Suprapubic skin (tissue), 4 donors: ENCODE measurements at regions not wholly inside any gene's neighbourhood (a gene's known extent, or its start where the extent isn't known, plus 50 kb on each side); places are given as distances from the start of the nearest gene placed in this dataset.

Experiments
- DNase-seq, 2 donors: peaks; one replicate each; pipeline ENCODE4 v3.0.0-alpha.2; 2019; ENCODE audit warnings: low spot score in 2 of 2
- H3K27ac ChIP-seq: fragments of 200-600 bp; sonication (generic); one replicate; pipeline ENCODE4 v1.5.1; 2019
- H3K27me3 ChIP-seq: fragments of 200-600 bp; sonication (generic); one replicate; pipeline ENCODE4 v1.5.1; 2019
- H3K36me3 ChIP-seq: fragments of 200-600 bp; sonication (generic); one replicate; pipeline ENCODE4 v1.5.1; 2019
- H3K4me1 ChIP-seq: fragments of 200-600 bp; sonication (generic); one replicate; pipeline ENCODE4 v1.5.1; 2019
- H3K4me3 ChIP-seq: fragments of 200-600 bp; sonication (generic); one replicate; pipeline ENCODE4 v1.5.1; 2019; ENCODE audit warnings: mild to moderate bottlenecking
- H3K9me3 ChIP-seq: fragments of 200-600 bp; sonication (generic); one replicate; pipeline ENCODE4 v1.5.1; 2019
- CTCF ChIP-seq, 2 donors: fragments of 200-600 bp in 1 of 2; fragments of 450-650 bp in 1 of 2; sonication (generic) in 1 of 2; IDR thresholded peaks; one replicate each; pipeline ENCODE4 v1.5.1; 2016 to 2019; ENCODE audit warnings: antibody characterized with exemption in 2 of 2, mild to moderate bottlenecking in 1 of 2, moderate library complexity in 1 of 2
- EP300 ChIP-seq: sonication (generic); formaldehyde crosslinking; IDR thresholded peaks from one replicate; pipeline ENCODE4 v1.6.1; 2017; ENCODE audit warnings: antibody characterized with exemption
- POLR2A ChIP-seq, 2 donors: fragments of 450-650 bp; IDR thresholded peaks; one replicate each; pipeline ENCODE4 v1.6.1; 2017; ENCODE audit warnings: antibody characterized with exemption in 2 of 2, mild to moderate bottlenecking in 2 of 2, moderate library complexity in 2 of 2
- POLR2AphosphoS5 ChIP-seq, 3 donors: sonication (generic); formaldehyde crosslinking; IDR thresholded peaks; one replicate each; pipeline ENCODE4 v1.6.1; 2017; ENCODE audit warnings: antibody characterized with exemption in 3 of 3
- WGBS: methylation state at CpG from one replicate; pipeline ENCODE4 v1.1.5; 2018; 5-methylcytosine and 5-hydroxymethylcytosine counted together

- TF ChIP-seq POLR2A (IDR thresholded peaks at IDR 0.05) (no peak), EP300 (no peak), POLR2AphosphoS5 (IDR thresholded peaks at IDR 0.05) (no peak), CTCF (IDR thresholded peaks at IDR 0.05) (no peak)
- Histone ChIP-seq H3K4me3 (no peak overlapping the region), H3K36me3 (no peaks in the 10 kb centered on the region), H3K27ac (no peak overlapping the region), H3K9me3 (no peaks in the 10 kb centered on the region), H3K4me1 (no peaks in the 10 kb centered on the region), H3K27me3 (no peaks in the 10 kb centered on the region)
- DNase-seq: no peak
- 53% methylated on average over 1 of the region's 1 CpG for WGBS
Measured at GRCh38 chr7:136067277-136067676, 90.1 kb upstream of the MTPN start.

- Histone ChIP-seq H3K36me3 (no peaks in the 10 kb centered on the region), H3K4me1 (no peaks in the 10 kb centered on the region), H3K27ac (no peak overlapping the region), H3K9me3 (no peaks in the 10 kb centered on the region), H3K27me3 (no peaks in the 10 kb centered on the region), H3K4me3 (no peak overlapping the region)
- TF ChIP-seq CTCF (IDR thresholded peaks at IDR 0.05) (no peak), POLR2AphosphoS5 (IDR thresholded peaks at IDR 0.05) (no peak), POLR2A (IDR thresholded peaks at IDR 0.05) (no peak), EP300 (no peak)
- 95% methylated on average over 16 of the region's 16 CpGs for WGBS
- DNase-seq: no peak
Measured at GRCh38 chr7:136066304-136067143, 89.4 kb upstream of the MTPN start.

GRCh38 chr7:136064627-136065237 lies 87.6 kb upstream of the MTPN start:
- H3K9me3 ChIP-seq: no peaks in the 10 kb centered on the region
- TF ChIP-seq POLR2A (IDR thresholded peaks at IDR 0.05): no peak
- TF ChIP-seq EP300: no peak
- no peak for TF ChIP-seq CTCF (IDR thresholded peaks at IDR 0.05)
- no peak for TF ChIP-seq POLR2AphosphoS5 (IDR thresholded peaks at IDR 0.05)
- H3K4me1 ChIP-seq: no peaks in the 10 kb centered on the region
- H3K4me3 ChIP-seq: no peak overlapping the region
- no peaks in the 10 kb centered on the region for H3K27me3 ChIP-seq
- no peak overlapping the region for H3K27ac ChIP-seq
- H3K36me3 ChIP-seq: no peaks in the 10 kb centered on the region
- DNase-seq: no peak

- TF ChIP-seq CTCF (IDR thresholded peaks at IDR 0.05): no peak
- TF ChIP-seq EP300: no peak
- no peak for TF ChIP-seq POLR2A (IDR thresholded peaks at IDR 0.05)
- TF ChIP-seq POLR2AphosphoS5 (IDR thresholded peaks at IDR 0.05): no peak
- Histone ChIP-seq H3K4me1 (no peaks in the 10 kb centered on the region), H3K9me3 (no peaks in the 10 kb centered on the region), H3K36me3 (no peaks in the 10 kb centered on the region), H3K27ac (no peak overlapping the region), H3K27me3 (no peaks in the 10 kb centered on the region), H3K4me3 (no peak overlapping the region)
- 59% methylated on average over 4 of the region's 4 CpGs for WGBS
- DNase-seq: no peak
Measured at GRCh38 chr7:136064081-136064480, 86.9 kb upstream of the MTPN start.

GRCh38 chr7:136063326-136063666 lies 86.1 kb upstream of the MTPN start:
- Histone ChIP-seq H3K4me1 (no peaks in the 10 kb centered on the region), H3K36me3 (no peaks in the 10 kb centered on the region), H3K27me3 (no peaks in the 10 kb centered on the region), H3K9me3 (no peaks in the 10 kb centered on the region), H3K4me3 (no peak overlapping the region), H3K27ac (no peak overlapping the region)
- 65% methylated on average over 3 of the region's 3 CpGs for WGBS
- no peak for DNase-seq
- TF ChIP-seq EP300 (no peak), POLR2AphosphoS5 (IDR thresholded peaks at IDR 0.05) (no peak), CTCF (IDR thresholded peaks at IDR 0.05) (no peak), POLR2A (IDR thresholded peaks at IDR 0.05) (no peak)
